K562 (cell line): ENCODE measurements at regions not wholly inside any gene's neighbourhood (a gene's known extent, or its start where the extent isn't known, plus 50 kb on each side); places are given as distances from the start of the nearest gene placed in this dataset.

Experiments used
- ATAC-seq: fragments of 200-7000 bp; cut with Tn5 transposase; 3 replicates; pipeline ENCODE4 v1.9.1; 2020; ENCODE audit warnings: moderate library complexity
- BruUV-seq: library from RNA; stranded (reverse); fragments of 400-500 nt; replicated peaks from 2 replicates; lab custom pipeline; 2021; lab: Mats Ljungman, UMichigan
- CTCF ChIA-PET: fragments of 300-600 bp; formaldehyde crosslinking; extraction: SDS; loops from one replicate; lab custom pipeline; 2021; ENCODE audit warnings: low intra/inter-chr PET ratio; lab: Yijun Ruan, JAX
- POLR2A ChIA-PET: fragments of 300-600, 350-650 bp; sonication (Branson Sonifier 250); formaldehyde crosslinking; extraction: SDS; loops from one replicate; lab custom pipeline; 2021; ENCODE audit warnings: antibody characterized with exemption, inconsistent platforms; lab: Yijun Ruan, JAX
- DNase-seq, 4 experiments: peaks; one replicate each; pipeline versions ENCODE4 v3.0.0 to v3.0.0-alpha.2; 2011 to 2018; ENCODE audit warnings: low spot score in 3 of 4, mixed read lengths in 3 of 4; ENCODE audit errors: extremely low read depth in 1 of 4
- FAIRE-seq: peaks from 2 replicates; lab custom pipeline; 2011; peaks lifted over from hg19 to GRCh38; lab: Jason Lieb, UNC
- H2AFZ ChIP-seq: 2 replicates; pipeline ENCODE4 v1.6.0; 2011; ENCODE audit warnings: low read depth, low read length, control low read depth, inconsistent platforms
- H3K27ac ChIP-seq: fragments of 200-600 bp; 3 replicates; pipeline ENCODE4 v1.8.0; 2011; ENCODE audit warnings: low read depth, mild to moderate bottlenecking, control low read depth, inconsistent platforms, low read length, moderate library complexity, mixed read lengths; ENCODE audit errors: extremely low read depth
- H3K27me3 ChIP-seq, 2 experiments: fragments of 300-600 bp in 1 of 2; 2 replicates in 1 of 2; 3 replicates in 1 of 2; pipeline versions ENCODE4 v1.6.0 to v1.8.0; 2011; ENCODE audit warnings: inconsistent platforms in 2 of 2, low read length in 2 of 2, mild to moderate bottlenecking in 1 of 2, mixed read lengths in 1 of 2, moderate library complexity in 1 of 2; ENCODE audit not compliant: control insufficient read depth in 2 of 2, insufficient read depth in 2 of 2
- H3K36me3 ChIP-seq: fragments of 300-600 bp; 3 replicates; pipeline ENCODE4 v1.8.0; 2011; ENCODE audit warnings: mild to moderate bottlenecking, low read length, inconsistent platforms; ENCODE audit not compliant: control insufficient read depth, insufficient read depth
- H3K4me1 ChIP-seq, 2 experiments: fragments of 200-600 bp in 1 of 2; replicated peaks in 1 of 2; 2 replicates in 1 of 2; 3 replicates in 1 of 2; pipeline versions ENCODE4 v1.5.1 to v1.8.0; 2011; ENCODE audit warnings: inconsistent platforms in 2 of 2, low read length in 2 of 2, mild to moderate bottlenecking in 1 of 2, mixed read lengths in 1 of 2, moderate library complexity in 1 of 2; ENCODE audit not compliant: control insufficient read depth in 2 of 2, insufficient read depth in 2 of 2
- H3K4me2 ChIP-seq: 2 replicates; pipeline ENCODE4 v1.6.1; 2011; ENCODE audit warnings: low read length, control low read depth, inconsistent platforms, mixed read lengths; ENCODE audit not compliant: insufficient read depth
- H3K4me3 ChIP-seq: fragments of 200-600 bp; sonication (generic), shearing (Covaris generic); 2 replicates; pipeline ENCODE4 v1.5.1; 2016; ENCODE audit warnings: control low read depth, inconsistent platforms
- H3K79me2 ChIP-seq: fragments of 200-600 bp; 3 replicates; pipeline ENCODE4 v1.8.0; 2011; ENCODE audit warnings: low read length, inconsistent platforms; ENCODE audit not compliant: control insufficient read depth, insufficient read depth
- H3K9ac ChIP-seq, 2 experiments: 2 replicates each; pipeline versions ENCODE4 v1.6.0 to v1.6.1; 2011; ENCODE audit warnings: low read depth in 2 of 2, low read length in 2 of 2, control low read depth in 1 of 2, inconsistent platforms in 1 of 2, mild to moderate bottlenecking in 1 of 2, mixed read lengths in 1 of 2; ENCODE audit not compliant: insufficient read depth in 1 of 2
- H3K9me1 ChIP-seq: one replicate; pipeline ENCODE4 v1.6.0; 2011; ENCODE audit warnings: inconsistent platforms, mild to moderate bottlenecking, low read length, moderate library complexity; ENCODE audit not compliant: control insufficient read depth, insufficient read depth
- H3K9me3 ChIP-seq: replicated peaks from 2 replicates; pipeline ENCODE4 v1.5.1; 2011; ENCODE audit warnings: low read depth, low read length, inconsistent platforms; ENCODE audit not compliant: control insufficient read depth, insufficient read depth
- H4K20me1 ChIP-seq: replicated peaks from 2 replicates; pipeline ENCODE4 v1.6.1; 2011; ENCODE audit warnings: low read length, inconsistent platforms, mixed read lengths; ENCODE audit not compliant: control insufficient read depth, insufficient read depth
- C11orf30 ChIP-seq: fragments of 450-650 bp; IDR thresholded peaks from 2 replicates; pipeline ENCODE4 v1.6.1; 2016; ENCODE audit warnings: low read depth, mild to moderate bottlenecking
- CTBP1 ChIP-seq: fragments of 450-650 bp; IDR thresholded peaks from 2 replicates; pipeline ENCODE4 v1.6.1; 2016; ENCODE audit warnings: borderline replicate concordance
- HINFP ChIP-seq: fragments of 450-650 bp; conservative IDR thresholded peaks from 2 replicates; pipeline ENCODE4 v1.6.1; 2016; ENCODE audit warnings: missing genetic modification characterization, low read depth, mild to moderate bottlenecking, control low read depth, missing compliant biosample characterization
- KLF13 ChIP-seq: fragments of 450-650 bp; IDR thresholded peaks from 2 replicates; pipeline ENCODE4 v1.6.1; 2016; ENCODE audit warnings: missing genetic modification characterization, low read depth, mild to moderate bottlenecking, missing compliant biosample characterization, moderate library complexity, borderline replicate concordance
- NFYB ChIP-seq: IDR thresholded peaks from 2 replicates; pipeline ENCODE4 v1.6.1; 2011; ENCODE audit warnings: mild to moderate bottlenecking, moderate library complexity; ENCODE audit not compliant: insufficient read length; ENCODE audit errors: extremely low read depth
- RBFOX2 ChIP-seq: fragments of 200-400 bp; formaldehyde crosslinking; IDR thresholded peaks from 2 replicates; pipeline ENCODE4 v1.6.1; 2017; ENCODE audit warnings: low read depth, mild to moderate bottlenecking, low read length, moderate library complexity
- RHOXF2B ChIP-seq: fragments of 250-450 bp; sonication (Bioruptor Pico); conservative IDR thresholded peaks from 2 replicates; pipeline ENCODE4 v1.5.1; 2021
- SNRNP70 ChIP-seq: fragments of 200-400 bp; formaldehyde crosslinking; optimal IDR thresholded peaks from 2 replicates; pipeline ENCODE3; 2017; ENCODE audit warnings: low read depth, low read length
- SRF ChIP-seq, 2 experiments: fragments of 250-450, 450-650 bp in 1 of 2; sonication (Bioruptor Pico) in 1 of 2; sonication (generic) in 1 of 2; formaldehyde crosslinking; IDR thresholded peaks; 2 replicates each; pipeline versions ENCODE4 v1.5.0 to v1.5.1; 2020 to 2022; ENCODE audit warnings: mild to moderate bottlenecking in 1 of 2, missing genetic modification reagents in 1 of 2
- USF2 ChIP-seq: sonication (generic); formaldehyde crosslinking; IDR thresholded peaks from 2 replicates; pipeline ENCODE4 v1.5.0; 2020; ENCODE audit warnings: missing genetic modification reagents
- VEZF1 ChIP-seq: fragments of 200-800 bp; sonication (Bioruptor generic); IDR thresholded peaks from 2 replicates; pipeline ENCODE4 v1.6.1; 2017; ENCODE audit warnings: missing genetic modification characterization, missing compliant biosample characterization
- ZNF143 ChIP-seq: sonication (generic); formaldehyde crosslinking; IDR thresholded peaks from 2 replicates; pipeline ENCODE4 v1.9.0; 2022; ENCODE audit warnings: mild to moderate bottlenecking, missing genetic modification reagents
- ZNF551 ChIP-seq: fragments of 250-450 bp; sonication (Bioruptor Pico); IDR thresholded peaks from 2 replicates; pipeline ENCODE4 v1.5.0; 2021; ENCODE audit warnings: mild to moderate bottlenecking, moderate library complexity
- WGBS: fragments of 100-300 bp; shearing (Covaris generic); methylation state at CpG from one replicate; pipeline ENCODE4 v1.1.6; 2016; ENCODE audit warnings: low coverage, mixed read lengths; ENCODE audit not compliant: insufficient coverage; ENCODE audit errors: missing lambda C conversion rate; 5-methylcytosine and 5-hydroxymethylcytosine counted together
- in situ Hi-C: fragments of 300-500 bp; cut with MboI; formaldehyde crosslinking; loops from 4 replicates; pipeline ENCODE4 v1.15.0; 2018; ENCODE audit warnings: inconsistent platforms, mixed read lengths
- intact Hi-C: fragments of 100-400 bp; cut with micrococcal nuclease; formaldehyde crosslinking; loops from 2 replicates; pipeline ENCODE4 v1.14.2; 2022

GRCh38 chr2:116456429-116456828 lies 1358.1 kb upstream of the DDX18 start:
- intact Hi-C loops = no loop called here
- POLR2A ChIA-PET = no interaction called here

GRCh38 chr2:116467243-116467642 lies 1347.2 kb upstream of the DDX18 start:
- intact Hi-C loops = no loop called here
- TF ChIP-seq USF2 (CRISPR knock-in tag) (no peak), ZNF143 (CRISPR knock-in tag) (no peak), RHOXF2B (CRISPR knock-in tag) (no peak), C11orf30 (no peak), SRF (CRISPR knock-in tag; IDR thresholded peaks at IDR 0.05) (no peak), VEZF1 (CRISPR knock-in tag) (no peak), SNRNP70 (no peak), CTBP1 (no peak), RBFOX2 (no peak), HINFP (tag) (no peak)
- TF ChIP-seq, all 486 proteins: peak for 0
- Histone ChIP-seq H3K9me1 (no peaks in the 10 kb centered on the region), H3K9me3 (no peaks in the 10 kb centered on the region), H3K79me2 (no peaks in the 10 kb centered on the region), H2AFZ (no peak overlapping the region), H4K20me1 (no peaks in the 10 kb centered on the region), H3K27ac (no peak overlapping the region), H3K9ac (no peak overlapping the region), H3K4me3 (no peak overlapping the region), H3K36me3 (no peaks in the 10 kb centered on the region), H3K4me1 (no peaks in the 10 kb centered on the region), H3K4me2 (no peak overlapping the region), H3K27me3 (no peaks in the 10 kb centered on the region)
- in situ Hi-C loops = no loop called here
- ATAC-seq (no peak), FAIRE-seq (no peak), DNase-seq (no peak)
- no TSS peak for BruUV-seq
- ChIA-PET CTCF (no interaction called here), POLR2A (no interaction called here)
- 0% methylated on average over 3 of the region's 3 CpGs for WGBS

More at GRCh38 chr2:116456429-116456828, 1358.1 kb upstream of the DDX18 start:
- Histone ChIP-seq H3K9ac (no peak overlapping the region), H3K4me1 (no peaks in the 10 kb centered on the region), H2AFZ (no peak overlapping the region), H3K9me1 (no peaks in the 10 kb centered on the region), H3K36me3 (no peaks in the 10 kb centered on the region), H3K9me3 (no peaks in the 10 kb centered on the region), H3K27ac (no peak overlapping the region), H3K27me3 (no peaks in the 10 kb centered on the region), H3K79me2 (no peaks in the 10 kb centered on the region), H3K4me2 (no peak overlapping the region), H3K4me3 (no peak overlapping the region), H4K20me1 (no peaks in the 10 kb centered on the region)
- CTCF ChIA-PET = no interaction called here
- BruUV-seq = no TSS peak
- no peak for TF ChIP-seq NFYB
- no peak for TF ChIP-seq KLF13
- TF ChIP-seq ZNF551 = no peak
- 0% methylated on average over 4 of the region's 4 CpGs for WGBS
- in situ Hi-C loops = no loop called here
- ATAC-seq (no peak), DNase-seq (no peak), FAIRE-seq (no peak)
